HG02885 (cell line): ENCODE measurements at regions not wholly inside any gene's neighbourhood (a gene's known extent, or its start where the extent isn't known, plus 50 kb on each side); places are given as distances from the start of the nearest gene placed in this dataset.
"Not testable (repeated sequence)": the region's sequence is repeated elsewhere in the genome, so short reads cannot be mapped to it uniquely, and the experiment has no call there.

Source experiments
- ATAC-seq: cut with Tn5 transposase; IDR thresholded peaks from one replicate; pipeline ENCODE4 v1.9.1; 2021; ENCODE audit warnings: mild to moderate bottlenecking; ENCODE audit not compliant: unreplicated experiment, poor library complexity

DNA sequence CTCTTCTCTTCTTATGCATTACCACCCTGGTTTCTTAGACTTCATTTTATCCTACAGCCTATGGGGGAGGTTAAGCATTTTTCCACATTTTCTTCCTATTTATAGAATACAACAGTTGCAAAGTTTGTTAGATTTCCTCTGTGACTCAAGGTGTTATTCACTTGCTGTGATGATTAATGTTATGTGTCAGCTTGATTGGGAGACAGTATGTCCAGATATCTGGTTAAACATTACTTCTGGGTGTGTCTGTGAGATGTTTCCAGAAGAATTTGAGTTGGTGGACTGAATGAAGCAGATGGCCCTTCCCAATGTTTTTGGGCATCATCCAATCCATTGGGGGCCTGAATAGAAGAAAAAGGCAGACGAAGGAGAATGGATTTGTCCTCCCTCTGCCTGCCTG, 131.3 kb downstream of the C6orf118 start:
- no peak for ATAC-seq

DNA sequence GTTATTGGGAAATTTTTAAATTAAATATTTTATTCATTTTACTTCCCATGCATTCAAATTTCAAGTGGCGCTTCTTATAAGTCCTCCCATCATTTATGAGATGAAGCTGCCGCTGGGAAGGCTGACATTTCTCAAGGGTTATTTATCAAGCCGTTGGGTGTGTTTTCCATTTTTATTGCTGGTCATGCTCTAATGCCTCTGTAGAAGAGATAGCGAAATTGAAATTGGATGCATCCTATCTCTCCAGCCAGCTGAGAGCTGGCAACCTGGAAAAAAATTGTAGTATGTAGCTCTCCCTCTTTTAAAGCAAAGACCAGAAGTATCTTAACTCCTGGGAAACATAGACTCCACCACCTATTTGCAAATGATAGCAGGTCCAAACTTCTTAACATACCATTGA, 135.9 kb downstream of the C6orf118 start:
- ATAC-seq, result no peak

GRCh38 chr6:165167861-165168260, 141.5 kb downstream of the C6orf118 start:
- no peak for ATAC-seq

DNA sequence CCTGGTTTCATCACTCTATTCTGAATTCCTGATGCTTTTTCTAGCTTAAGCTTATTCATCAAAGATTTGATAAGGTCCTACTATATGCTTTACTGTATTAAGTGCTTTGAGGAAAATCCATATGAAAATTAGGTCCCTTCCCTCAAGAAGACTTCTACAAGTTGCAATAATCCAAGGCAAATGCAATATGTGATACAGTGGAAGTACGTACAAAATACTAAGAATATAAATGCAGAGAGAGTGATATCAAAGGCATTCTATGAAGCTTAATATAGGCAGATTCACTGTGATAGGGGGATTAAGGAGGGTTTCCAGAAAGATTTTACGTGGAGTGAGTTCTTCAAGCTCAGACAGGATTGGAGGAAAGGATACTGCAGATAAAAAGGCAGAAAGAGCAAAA, 142.1 kb downstream of the C6orf118 start:
- ATAC-seq, result no peak

GRCh38 chr6:165163519-165163918, 145.9 kb downstream of the C6orf118 start:
- ATAC-seq, result no peak

- no peak for ATAC-seq
Measured at GRCh38 chr6:165159460-165159859, 149.9 kb downstream of the C6orf118 start.

DNA sequence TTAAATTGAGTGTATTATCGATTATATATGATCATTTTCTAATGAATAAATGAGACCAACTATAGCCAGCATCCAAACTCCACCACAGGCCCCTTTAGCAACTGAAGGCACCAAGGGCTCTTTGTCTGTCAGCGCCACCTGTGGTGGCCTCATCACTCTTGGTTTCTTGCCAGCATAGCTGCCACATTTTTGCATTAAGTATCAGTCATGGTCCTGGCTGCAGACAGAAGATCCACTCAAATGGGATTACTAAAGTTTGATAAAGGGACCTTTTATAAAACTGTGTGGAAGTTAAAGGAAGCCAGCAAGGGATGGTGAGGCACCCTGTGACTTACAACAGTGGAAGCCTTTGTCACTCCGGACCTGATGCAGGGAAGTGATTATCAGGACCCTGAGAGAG, 162.9 kb downstream of the C6orf118 start:
- no peak for ATAC-seq

DNA sequence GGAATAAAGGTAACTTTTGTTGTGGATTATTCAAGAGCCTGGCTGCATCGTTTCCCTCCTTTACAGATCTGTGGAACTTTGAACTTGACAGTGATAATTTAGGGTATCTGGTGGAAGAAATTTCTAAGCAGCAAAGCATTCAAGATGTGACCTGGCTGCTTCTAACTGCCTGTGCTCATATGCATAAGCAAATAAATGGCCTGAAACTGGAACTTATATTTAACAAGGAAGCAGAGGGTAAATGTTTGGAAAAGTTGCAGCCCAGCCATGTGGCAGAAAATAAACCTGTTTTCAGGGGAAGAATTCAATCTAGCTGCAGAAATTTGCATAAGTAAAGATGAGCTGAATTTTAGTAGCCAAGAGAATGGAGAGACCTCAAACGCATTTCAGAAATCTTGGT, 173.5 kb downstream of the C6orf118 start:
- ATAC-seq, result no peak

DNA sequence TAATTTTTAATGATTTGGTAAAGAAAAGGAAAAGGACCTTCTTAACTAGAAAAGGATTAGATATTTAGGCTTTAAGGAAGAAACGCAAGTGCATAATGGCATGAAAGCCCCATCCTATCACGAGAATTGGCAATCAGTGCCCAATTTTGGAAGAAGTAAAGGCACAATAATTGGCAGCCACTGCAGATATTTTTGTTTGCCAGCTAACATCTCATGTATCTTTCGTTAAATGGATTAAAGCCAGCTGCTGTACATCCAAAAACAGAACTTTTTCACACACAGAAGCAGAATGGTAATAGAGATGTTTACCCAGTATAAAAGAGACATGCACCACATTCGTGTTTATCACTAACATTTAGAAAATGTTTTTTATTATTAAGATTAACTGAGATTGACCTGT, 180.3 kb downstream of the C6orf118 start:
- no peak for ATAC-seq

GRCh38 chr6:165127743-165128142, 181.7 kb downstream of the C6orf118 start:
- ATAC-seq, result not testable (repeated sequence)

- not testable (repeated sequence) for ATAC-seq
Measured at GRCh38 chr6:165124681-165125080, 184.7 kb downstream of the C6orf118 start.

DNA sequence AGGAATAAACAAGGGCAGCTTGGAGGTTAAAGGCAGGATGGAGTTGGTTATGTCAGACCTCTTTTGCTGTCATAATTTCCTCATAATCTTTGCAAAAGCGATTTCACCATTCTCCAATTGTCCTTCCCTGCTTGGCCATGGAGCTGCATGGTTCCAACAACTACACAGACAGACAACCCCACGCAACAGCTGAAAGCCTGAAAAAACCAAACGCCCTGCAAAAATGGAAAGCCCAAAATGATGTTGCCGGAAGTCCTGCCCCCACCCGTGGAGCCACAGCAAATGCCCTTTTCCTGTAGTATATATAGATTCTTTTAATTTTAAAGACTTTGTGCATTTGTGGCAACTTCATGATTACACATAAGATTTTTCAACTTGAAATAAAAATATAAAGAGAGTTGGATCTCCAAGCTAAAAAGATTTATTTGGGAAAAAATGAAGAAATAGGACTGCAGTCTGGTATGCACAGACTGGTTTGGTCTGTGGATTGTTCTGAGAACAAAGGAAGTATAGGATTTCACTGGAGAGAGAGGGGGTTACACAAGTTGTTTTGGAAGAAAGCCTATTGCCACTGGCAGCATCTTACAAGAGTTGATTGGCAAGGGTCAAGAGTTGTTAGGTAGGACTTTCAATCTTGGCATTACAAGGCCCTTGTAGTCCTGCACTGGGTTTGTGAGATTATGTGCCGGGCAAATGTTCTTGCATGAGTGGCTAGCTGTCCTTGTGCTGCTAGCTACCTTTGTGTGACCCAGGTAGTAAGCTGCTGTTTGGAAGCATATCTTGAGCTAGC, 190.0 kb downstream of the C6orf118 start:
- ATAC-seq, result no peak

DNA sequence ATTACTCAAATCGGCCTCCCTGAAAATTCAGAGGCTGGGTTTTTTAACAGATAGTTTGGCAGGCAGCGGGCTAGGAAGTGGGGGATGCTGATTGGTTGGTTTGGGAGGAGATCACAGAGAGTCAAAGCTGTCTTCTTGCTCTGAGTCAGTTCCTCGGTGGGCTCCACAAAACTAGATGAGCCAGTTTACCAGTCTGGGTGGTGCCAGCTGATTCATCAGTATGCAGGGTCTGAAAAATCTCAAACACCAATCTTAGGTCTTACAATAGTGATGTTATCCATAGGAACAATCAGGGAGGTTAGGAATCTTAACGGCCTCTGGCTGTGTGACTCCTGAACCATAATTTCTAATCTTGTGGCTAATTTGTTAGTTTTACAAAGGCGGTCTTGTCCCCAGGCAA, 190.7 kb downstream of the C6orf118 start:
- ATAC-seq, result no peak

DNA sequence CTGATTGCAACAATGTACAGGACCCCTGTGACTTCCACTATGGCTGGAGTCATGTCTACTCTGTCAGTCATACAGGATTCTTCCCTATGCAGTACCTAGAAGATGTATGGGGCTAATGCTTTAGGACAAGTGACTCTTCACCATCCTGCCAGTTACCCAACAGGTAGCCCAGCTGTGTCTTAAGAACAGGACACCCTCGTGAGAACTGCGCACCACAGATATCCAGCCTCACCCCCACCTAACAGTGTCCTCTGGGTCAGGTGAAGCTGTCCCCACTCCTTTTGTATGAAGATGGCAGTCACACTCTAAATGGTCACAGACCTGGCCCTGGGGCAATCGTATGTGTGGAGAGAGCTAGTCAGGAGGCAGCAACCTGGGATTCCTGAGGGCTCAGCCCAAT, 191.6 kb downstream of the C6orf118 start:
- no peak for ATAC-seq

GRCh38 chr6:165117121-165117520, 192.3 kb downstream of the C6orf118 start:
- no peak for ATAC-seq

DNA sequence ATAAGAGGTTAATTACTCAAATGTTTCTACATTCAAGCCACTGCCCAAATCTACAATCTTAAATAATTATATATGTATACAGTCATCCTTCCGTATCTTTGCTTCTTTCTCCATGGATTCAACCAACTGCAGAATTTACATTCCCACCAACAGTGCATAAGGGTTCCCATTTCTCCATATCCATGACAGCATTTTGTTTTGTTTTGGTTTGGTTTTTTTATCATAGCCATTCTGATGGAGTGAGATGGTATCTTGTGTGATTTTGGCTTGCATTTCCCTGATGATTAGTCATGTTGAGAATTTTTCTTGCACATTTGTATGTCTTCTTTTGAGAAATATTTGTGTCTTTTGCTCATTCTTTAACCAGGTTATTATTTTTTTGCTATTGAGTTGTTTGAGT, 198.5 kb downstream of the C6orf118 start:
- no peak for ATAC-seq

GRCh38 chr6:165109011-165109410, 200.4 kb downstream of the C6orf118 start:
- ATAC-seq, result no peak

GRCh38 chr6:165106261-165106660, 203.1 kb downstream of the C6orf118 start:
- ATAC-seq, result no peak

DNA sequence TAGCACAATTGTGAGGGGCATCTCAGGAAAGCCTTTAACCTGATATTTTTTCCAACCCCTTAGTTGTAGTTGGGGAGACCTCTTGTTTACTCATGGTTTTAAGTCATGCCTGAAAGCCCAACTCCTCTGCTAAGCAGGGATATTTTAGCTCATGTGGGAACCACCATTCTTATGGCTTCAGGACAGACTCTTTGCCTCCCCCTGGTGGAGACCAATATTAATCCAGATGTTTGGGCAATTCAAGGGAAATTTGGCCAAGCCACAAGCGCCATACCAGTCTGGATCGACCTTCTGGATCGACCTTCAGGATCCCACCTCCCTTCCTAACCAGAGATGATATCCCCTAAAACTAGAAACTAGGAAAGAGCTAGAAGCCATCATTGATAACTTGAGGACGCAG, 211.2 kb downstream of the C6orf118 start:
- ATAC-seq, result peak; percentile 69

- no peak for ATAC-seq
Measured at GRCh38 chr6:165096868-165097267, 212.5 kb downstream of the C6orf118 start.

GRCh38 chr6:165096209-165096608, 213.2 kb downstream of the C6orf118 start:
- ATAC-seq, result no peak

DNA sequence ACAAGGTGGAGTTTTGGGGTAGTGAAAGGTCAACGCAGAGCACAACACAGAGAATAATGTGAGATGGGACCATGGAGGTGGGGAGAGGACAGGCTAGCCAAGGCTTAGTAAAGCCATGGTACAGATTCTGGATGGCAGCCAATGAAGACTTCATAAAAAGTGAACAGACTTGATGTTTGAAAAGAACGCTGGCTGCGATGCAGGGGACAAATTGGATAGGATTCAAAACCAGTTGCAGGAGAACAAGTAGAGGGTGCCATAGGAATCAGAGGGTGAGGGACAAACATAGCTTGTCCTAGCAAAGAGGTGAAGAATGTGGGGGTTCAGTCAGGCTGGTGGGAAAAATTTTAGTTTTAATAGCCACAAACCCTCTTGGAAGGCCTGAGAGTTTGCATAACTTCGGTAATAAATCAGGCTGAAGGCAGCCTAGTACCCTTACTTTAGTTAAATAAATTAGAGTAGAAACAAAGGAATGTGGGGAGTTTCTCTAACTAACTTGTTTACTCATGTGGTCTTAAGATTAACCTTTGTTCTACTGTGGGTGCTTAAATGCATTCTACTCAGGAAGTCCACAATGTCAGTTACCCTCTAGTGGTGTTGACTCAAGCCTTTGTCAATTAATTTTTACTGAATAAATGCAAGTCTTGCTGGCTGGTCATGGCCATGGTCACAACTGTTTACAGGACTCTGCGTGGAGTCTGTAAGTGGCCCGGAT, 216.4 kb downstream of the C6orf118 start:
- ATAC-seq, result no peak
